Osteocyte (in vitro differentiated cells): ENCODE measurements at regions not wholly inside any gene's neighbourhood (a gene's known extent, or its start where the extent isn't known, plus 50 kb on each side); places are given as distances from the start of the nearest gene placed in this dataset.

Experiments used
- DNase-seq: peaks from one replicate; pipeline ENCODE4 v3.0.0; 2021; ENCODE audit warnings: mixed read lengths; ENCODE audit not compliant: unreplicated experiment; ENCODE audit errors: extremely low spot score
- H3K27ac Mint-ChIP-seq: one replicate; pipeline ENCODE4 v1.8.0; 2021; ENCODE audit warnings: mild to moderate bottlenecking, mixed read lengths; ENCODE audit not compliant: unreplicated experiment
- H3K27me3 Mint-ChIP-seq: one replicate; pipeline ENCODE4 v1.8.0; 2021; ENCODE audit warnings: mixed read lengths; ENCODE audit not compliant: unreplicated experiment
- H3K36me3 Mint-ChIP-seq: one replicate; pipeline ENCODE4 v1.8.0; 2021; ENCODE audit warnings: mixed read lengths; ENCODE audit not compliant: unreplicated experiment
- H3K4me1 Mint-ChIP-seq: one replicate; pipeline ENCODE4 v1.8.0; 2021; ENCODE audit warnings: mixed read lengths; ENCODE audit not compliant: unreplicated experiment
- H3K4me3 Mint-ChIP-seq: one replicate; pipeline ENCODE4 v1.8.0; 2021; ENCODE audit warnings: mild to moderate bottlenecking, moderate library complexity, mixed read lengths; ENCODE audit not compliant: unreplicated experiment
- H3K9me3 Mint-ChIP-seq: one replicate; pipeline ENCODE4 v1.8.0; 2021; ENCODE audit warnings: mixed read lengths; ENCODE audit not compliant: unreplicated experiment
- CTCF ChIP-seq: fragments of 200-600 bp; sonication (generic); IDR thresholded peaks from 2 replicates; pipeline ENCODE4 v1.5.0; 2021; ENCODE audit warnings: antibody characterized with exemption, mild to moderate bottlenecking, moderate library complexity

- Mint-ChIP-seq H3K27me3 (peaks cover 32% of the 10 kb centered on the region), H3K9me3 (peaks cover 5% of the 10 kb centered on the region), H3K27ac (no peak overlapping the region), H3K4me3 (no peak overlapping the region), H3K36me3 (no peaks in the 10 kb centered on the region), H3K4me1 (no peaks in the 10 kb centered on the region)
- TF ChIP-seq CTCF: no peak
- no peak for DNase-seq
Measured at GRCh38 chr2:152284398-152284797, 50.6 kb upstream of the FMNL2 start.
